SK-N-SH (cell line): ENCODE measurements at regions not wholly inside any gene's neighbourhood (a gene's known extent, or its start where the extent isn't known, plus 50 kb on each side); places are given as distances from the start of the nearest gene placed in this dataset.

Source experiments
- CTCF ChIA-PET: fragments of 300-600, 350-600 bp; formaldehyde crosslinking; extraction: SDS; loops from one replicate; lab custom pipeline; 2021; lab: Yijun Ruan, JAX
- POLR2A ChIA-PET: fragments of 350-600 bp; sonication (Branson Sonifier 250); formaldehyde crosslinking; extraction: SDS; loops from one replicate; lab custom pipeline; 2020; ENCODE audit warnings: antibody characterized with exemption, inconsistent platforms; lab: Yijun Ruan, JAX
- DNase-seq: peaks from one replicate; pipeline ENCODE4 v3.0.0; 2012
- H2AFZ ChIP-seq: fragments of 200-600 bp; sonication (generic); 2 replicates; pipeline ENCODE4 v1.8.1; 2016; ENCODE audit warnings: antibody characterized with exemption, mild to moderate bottlenecking, low read depth
- H3F3A ChIP-seq: fragments of 200-600 bp; sonication (generic); replicated peaks from 2 replicates; pipeline ENCODE3; 2016; ENCODE audit warnings: antibody characterized with exemption, mild to moderate bottlenecking; ENCODE audit not compliant: insufficient read depth
- H3K27ac ChIP-seq, 2 experiments: fragments of 200-500 bp in 1 of 2; fragments of 200-600 bp in 1 of 2; sonication (Bioruptor generic) in 1 of 2; sonication (generic), shearing (Covaris generic) in 1 of 2; 2 replicates each; pipeline versions ENCODE4 v1.5.1 to v1.6.1; 2014 to 2016; ENCODE audit warnings: low read depth in 2 of 2, inconsistent platforms in 1 of 2, low read length in 1 of 2, mild to moderate bottlenecking in 1 of 2, mixed read lengths in 1 of 2
- H3K27me3 ChIP-seq: fragments of 200-600 bp; sonication (generic), shearing (Covaris generic); 2 replicates; pipeline ENCODE4 v1.6.1; 2016; ENCODE audit warnings: mixed run types; ENCODE audit not compliant: insufficient read depth
- H3K36me3 ChIP-seq, 2 experiments: fragments of 200-500 bp in 1 of 2; fragments of 200-600 bp in 1 of 2; sonication (Bioruptor generic) in 1 of 2; sonication (generic) in 1 of 2; replicated peaks in 1 of 2; 2 replicates each; pipeline versions ENCODE3 to v1.5.1; 2014 to 2016; ENCODE audit warnings: low read length in 1 of 2, mild to moderate bottlenecking in 1 of 2; ENCODE audit not compliant: insufficient read depth in 2 of 2, control insufficient read depth in 1 of 2
- H3K4me1 ChIP-seq, 2 experiments: fragments of 200-500 bp in 1 of 2; fragments of 200-600 bp in 1 of 2; sonication (Bioruptor generic) in 1 of 2; sonication (generic), shearing (Covaris generic) in 1 of 2; 2 replicates each; pipeline versions ENCODE4 v1.5.1 to v1.6.1; 2014 to 2016; ENCODE audit warnings: low read depth in 1 of 2, low read length in 1 of 2, mixed run types in 1 of 2; ENCODE audit not compliant: insufficient read depth in 2 of 2, control insufficient read depth in 1 of 2
- H3K4me2 ChIP-seq: fragments of 200-600 bp; sonication (generic), shearing (Covaris generic); 2 replicates; pipeline ENCODE4 v1.6.1; 2017; ENCODE audit warnings: mixed run types
- H3K4me3 ChIP-seq, 2 experiments: fragments of 200-500 bp in 1 of 2; fragments of 200-600 bp in 1 of 2; sonication (Bioruptor generic) in 1 of 2; sonication (generic), shearing (Covaris generic) in 1 of 2; 2 replicates each; pipeline versions ENCODE4 v1.5.1 to v1.8.1; 2014 to 2016; ENCODE audit warnings: low read depth in 2 of 2, inconsistent platforms in 1 of 2, low read length in 1 of 2, mild to moderate bottlenecking in 1 of 2, mixed read lengths in 1 of 2, moderate library complexity in 1 of 2
- H3K79me2 ChIP-seq: fragments of 200-600 bp; sonication (generic); 2 replicates; pipeline ENCODE4 v1.8.1; 2017; ENCODE audit warnings: mild to moderate bottlenecking; ENCODE audit not compliant: insufficient read depth
- H3K9ac ChIP-seq: fragments of 200-600 bp; sonication (generic); 2 replicates; pipeline ENCODE4 v1.6.1; 2017; ENCODE audit warnings: mixed run types
- H3K9me2 ChIP-seq: fragments of 200-600 bp; sonication (generic); 2 replicates; pipeline ENCODE4 v1.6.1; 2017; ENCODE audit warnings: mixed run types
- H3K9me3 ChIP-seq: fragments of 200-600 bp; sonication (generic); 2 replicates; pipeline ENCODE4 v1.6.1; 2017; ENCODE audit warnings: mixed run types, mild to moderate bottlenecking, moderate library complexity
- H4K20me1 ChIP-seq: fragments of 200-600 bp; sonication (generic); 2 replicates; pipeline ENCODE4 v1.6.1; 2017; ENCODE audit warnings: mild to moderate bottlenecking, mixed run types; ENCODE audit not compliant: insufficient read depth
- ELF1 ChIP-seq: IDR thresholded peaks from 2 replicates; pipeline ENCODE4 v1.4.0; 2012
- FOSL2 ChIP-seq: IDR thresholded peaks from 2 replicates; pipeline ENCODE4 v1.4.0; 2012; ENCODE audit warnings: low read depth, mild to moderate bottlenecking, moderate library complexity, borderline replicate concordance
- FOXJ3 ChIP-seq: sonication (generic); formaldehyde crosslinking; IDR thresholded peaks from 2 replicates; pipeline ENCODE4 v1.5.1; 2020; ENCODE audit warnings: mild to moderate bottlenecking, missing genetic modification reagents
- GABPA ChIP-seq: IDR thresholded peaks from 2 replicates; pipeline ENCODE4 v1.4.0; 2012; ENCODE audit warnings: low read depth, mild to moderate bottlenecking
- GATA2 ChIP-seq: sonication (generic); formaldehyde crosslinking; IDR thresholded peaks from 2 replicates; pipeline ENCODE4 v1.5.0; 2020; ENCODE audit warnings: mild to moderate bottlenecking, missing genetic modification reagents
- JUND ChIP-seq: IDR thresholded peaks from 2 replicates; pipeline ENCODE4 v1.4.0; 2012
- MEF2A ChIP-seq: IDR thresholded peaks from 2 replicates; pipeline ENCODE4 v1.4.0; 2012; ENCODE audit warnings: low read depth, borderline replicate concordance
- NFIC ChIP-seq: IDR thresholded peaks from 2 replicates; pipeline ENCODE4 v1.4.0; 2012; ENCODE audit warnings: borderline replicate concordance
- NRF1 ChIP-seq: IDR thresholded peaks from 2 replicates; pipeline ENCODE4 v1.6.1; 2012; ENCODE audit warnings: low read depth, mild to moderate bottlenecking, low read length
- SIN3A ChIP-seq: IDR thresholded peaks from 2 replicates; pipeline ENCODE4 v1.6.1; 2012; ENCODE audit warnings: low read depth, mild to moderate bottlenecking, low read length, moderate library complexity, borderline replicate concordance
- SMC3 ChIP-seq: IDR thresholded peaks from 2 replicates; pipeline ENCODE4 v1.6.1; 2012; ENCODE audit warnings: low read depth, low read length, improper control_type of control experiment
- TAF1 ChIP-seq: IDR thresholded peaks from 2 replicates; pipeline ENCODE4 v1.6.1; 2012; ENCODE audit warnings: low read depth, mild to moderate bottlenecking, low read length, moderate library complexity, borderline replicate concordance
- TCF12 ChIP-seq: IDR thresholded peaks from 2 replicates; pipeline ENCODE4 v1.4.0; 2012
- TEAD4 ChIP-seq: IDR thresholded peaks from 2 replicates; pipeline ENCODE4 v1.4.0; 2012; ENCODE audit warnings: mild to moderate bottlenecking, borderline replicate concordance; ENCODE audit not compliant: insufficient read depth
- YY1 ChIP-seq: IDR thresholded peaks from 2 replicates; pipeline ENCODE4 v1.4.0; 2012; ENCODE audit warnings: low read depth, mild to moderate bottlenecking
- WGBS: methylation state at CpG from one replicate; pipeline ENCODE4 v1.1.6; 2017; ENCODE audit warnings: low lambda C conversion rate; 5-methylcytosine and 5-hydroxymethylcytosine counted together
- TF ChIP-seq, protein P1 (sequence below): IDR thresholded peaks from 2 replicates; pipeline ENCODE4; 2012
- TF ChIP-seq, protein P2 (sequence below): fragments of 150-350 bp; IDR thresholded peaks from 2 replicates; pipeline ENCODE4 v1.6.1; 2017; ENCODE audit warnings: antibody characterized with exemption, low read length, low read depth, borderline replicate concordance
- TF ChIP-seq, protein P3 (sequence below): IDR thresholded peaks from 2 replicates; pipeline ENCODE4 v1.4.0; 2012; ENCODE audit warnings: low read depth, borderline replicate concordance
- TF ChIP-seq, protein P4 (sequence below): fragments of 200-600 bp; sonication (generic); IDR thresholded peaks from 2 replicates; pipeline ENCODE4 v1.6.1; 2017; ENCODE audit warnings: antibody characterized with exemption, mild to moderate bottlenecking, moderate library complexity

DNA sequence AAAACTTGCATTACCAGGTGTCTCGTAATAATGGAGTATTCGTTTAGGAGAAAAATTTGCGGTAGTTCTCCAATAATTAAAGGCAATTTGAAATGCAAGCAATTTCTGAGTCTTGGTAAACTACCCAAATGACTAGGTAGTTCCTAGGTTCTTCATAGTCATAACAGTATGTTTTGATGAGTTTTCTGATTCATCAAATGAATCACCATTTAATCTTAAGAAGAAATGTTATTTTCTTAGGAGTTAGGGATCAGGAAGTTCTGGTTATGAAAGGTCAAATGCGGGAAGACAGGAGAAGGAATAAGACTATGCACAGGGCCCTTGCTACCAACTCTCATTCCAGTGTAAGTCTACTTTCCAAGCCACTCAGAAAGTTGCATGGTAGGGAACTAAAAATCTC is 221.5 kb upstream of the SOX9 start:
- DNase-seq, result no peak
- Histone ChIP-seq H3K4me1 (no peaks in the 10 kb centered on the region), H3K27me3 (no peaks in the 10 kb centered on the region), H3K4me3 (no peak overlapping the region), H3K9me3 (no peaks in the 10 kb centered on the region), H2AFZ (no peak overlapping the region), H3K36me3 (no peaks in the 10 kb centered on the region), H3K9me2 (no peaks in the 10 kb centered on the region), H3K27ac (no peak overlapping the region), H3K79me2 (no peaks in the 10 kb centered on the region), H3K4me2 (no peak overlapping the region), H3K9ac (no peak overlapping the region), H4K20me1 (no peaks in the 10 kb centered on the region), H3F3A (no peaks in the 10 kb centered on the region)
- 78% methylated on average over 4 of the region's 4 CpGs for WGBS
- POLR2A ChIA-PET, result no interaction called here
- CTCF ChIA-PET, result interaction anchor here (0.9 kb wide), 1 partner anchor 9 kb away, joined by 4 read pairs; no protein-coding TSS in a partner anchor
- no peak for TF ChIP-seq SMC3
- TF ChIP-seq, protein P1, sequence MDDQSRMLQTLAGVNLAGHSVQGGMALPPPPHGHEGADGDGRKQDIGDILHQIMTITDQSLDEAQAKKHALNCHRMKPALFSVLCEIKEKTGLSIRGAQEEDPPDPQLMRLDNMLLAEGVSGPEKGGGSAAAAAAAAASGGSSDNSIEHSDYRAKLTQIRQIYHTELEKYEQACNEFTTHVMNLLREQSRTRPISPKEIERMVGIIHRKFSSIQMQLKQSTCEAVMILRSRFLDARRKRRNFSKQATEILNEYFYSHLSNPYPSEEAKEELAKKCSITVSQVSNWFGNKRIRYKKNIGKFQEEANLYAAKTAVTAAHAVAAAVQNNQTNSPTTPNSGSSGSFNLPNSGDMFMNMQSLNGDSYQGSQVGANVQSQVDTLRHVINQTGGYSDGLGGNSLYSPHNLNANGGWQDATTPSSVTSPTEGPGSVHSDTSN, result no peak
- TF ChIP-seq TAF1, result no peak
- no peak for TF ChIP-seq TCF12
- TF ChIP-seq TEAD4, result no peak
- TF ChIP-seq NFIC, result no peak
- TF ChIP-seq SIN3A, result no peak
- TF ChIP-seq, protein P2, sequence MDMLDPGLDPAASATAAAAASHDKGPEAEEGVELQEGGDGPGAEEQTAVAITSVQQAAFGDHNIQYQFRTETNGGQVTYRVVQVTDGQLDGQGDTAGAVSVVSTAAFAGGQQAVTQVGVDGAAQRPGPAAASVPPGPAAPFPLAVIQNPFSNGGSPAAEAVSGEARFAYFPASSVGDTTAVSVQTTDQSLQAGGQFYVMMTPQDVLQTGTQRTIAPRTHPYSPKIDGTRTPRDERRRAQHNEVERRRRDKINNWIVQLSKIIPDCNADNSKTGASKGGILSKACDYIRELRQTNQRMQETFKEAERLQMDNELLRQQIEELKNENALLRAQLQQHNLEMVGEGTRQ, result no peak
- no peak for TF ChIP-seq JUND
- no peak for TF ChIP-seq FOSL2
- TF ChIP-seq, protein P3, sequence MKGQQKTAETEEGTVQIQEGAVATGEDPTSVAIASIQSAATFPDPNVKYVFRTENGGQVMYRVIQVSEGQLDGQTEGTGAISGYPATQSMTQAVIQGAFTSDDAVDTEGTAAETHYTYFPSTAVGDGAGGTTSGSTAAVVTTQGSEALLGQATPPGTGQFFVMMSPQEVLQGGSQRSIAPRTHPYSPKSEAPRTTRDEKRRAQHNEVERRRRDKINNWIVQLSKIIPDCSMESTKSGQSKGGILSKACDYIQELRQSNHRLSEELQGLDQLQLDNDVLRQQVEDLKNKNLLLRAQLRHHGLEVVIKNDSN, result no peak
- no peak for TF ChIP-seq NRF1
- no peak for TF ChIP-seq GABPA
- no peak for TF ChIP-seq ELF1
- TF ChIP-seq, protein P4, sequence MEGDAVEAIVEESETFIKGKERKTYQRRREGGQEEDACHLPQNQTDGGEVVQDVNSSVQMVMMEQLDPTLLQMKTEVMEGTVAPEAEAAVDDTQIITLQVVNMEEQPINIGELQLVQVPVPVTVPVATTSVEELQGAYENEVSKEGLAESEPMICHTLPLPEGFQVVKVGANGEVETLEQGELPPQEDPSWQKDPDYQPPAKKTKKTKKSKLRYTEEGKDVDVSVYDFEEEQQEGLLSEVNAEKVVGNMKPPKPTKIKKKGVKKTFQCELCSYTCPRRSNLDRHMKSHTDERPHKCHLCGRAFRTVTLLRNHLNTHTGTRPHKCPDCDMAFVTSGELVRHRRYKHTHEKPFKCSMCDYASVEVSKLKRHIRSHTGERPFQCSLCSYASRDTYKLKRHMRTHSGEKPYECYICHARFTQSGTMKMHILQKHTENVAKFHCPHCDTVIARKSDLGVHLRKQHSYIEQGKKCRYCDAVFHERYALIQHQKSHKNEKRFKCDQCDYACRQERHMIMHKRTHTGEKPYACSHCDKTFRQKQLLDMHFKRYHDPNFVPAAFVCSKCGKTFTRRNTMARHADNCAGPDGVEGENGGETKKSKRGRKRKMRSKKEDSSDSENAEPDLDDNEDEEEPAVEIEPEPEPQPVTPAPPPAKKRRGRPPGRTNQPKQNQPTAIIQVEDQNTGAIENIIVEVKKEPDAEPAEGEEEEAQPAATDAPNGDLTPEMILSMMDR, result no peak
- no peak for TF ChIP-seq MEF2A
- TF ChIP-seq GATA2 (CRISPR knock-in tag), result no peak
- no peak for TF ChIP-seq YY1
- no peak for TF ChIP-seq FOXJ3 (CRISPR knock-in tag)
